Upper lobe of right lung (tissue), 1 donor: ENCODE measurements at regions not wholly inside any gene's neighbourhood (a gene's known extent, or its start where the extent isn't known, plus 50 kb on each side); places are given as distances from the start of the nearest gene placed in this dataset.
A peak's percentile ranks its signal among the peaks of the same experiment; 100 is the strongest.

Source experiments
- ATAC-seq: fragments of 200-7000 bp; cut with Tn5 transposase; one replicate; pipeline ENCODE4 v1.9.1; 2020; ENCODE audit warnings: mild to moderate bottlenecking, moderate library complexity
- DNase-seq: peaks from one replicate; pipeline ENCODE4 v3.0.0-alpha.2; 2020
- H3K27ac ChIP-seq: fragments of 200-600 bp; one replicate; pipeline ENCODE4 v1.8.0; 2022
- H3K27me3 ChIP-seq: fragments of 200-600 bp; one replicate; pipeline ENCODE4 v1.8.0; 2022; ENCODE audit warnings: mild to moderate bottlenecking
- H3K36me3 ChIP-seq: fragments of 200-600 bp; one replicate; pipeline ENCODE4 v1.8.0; 2022
- H3K4me1 ChIP-seq: fragments of 200-600 bp; one replicate; pipeline ENCODE4 v1.8.0; 2022
- H3K4me3 ChIP-seq: fragments of 200-600 bp; one replicate; pipeline ENCODE4 v1.8.0; 2022; ENCODE audit warnings: mild to moderate bottlenecking
- H3K9me3 ChIP-seq: fragments of 200-600 bp; one replicate; pipeline ENCODE4 v1.8.0; 2022
- intact Hi-C: fragments of 100-400 bp; cut with DNase I; formaldehyde crosslinking; loops from one replicate; pipeline ENCODE4 v1.11.0; 2022
- TF ChIP-seq, protein P1 (sequence below): fragments of 200-600 bp; IDR thresholded peaks from one replicate; pipeline ENCODE4 v1.8.0; 2022; ENCODE audit warnings: antibody characterized with exemption
- donor health status: DM: no; HTN: yes; CAD: no; lungs with severe emphysema.

GRCh38 chr2:67213677-67214402 is 183.3 kb upstream of the ETAA1 start:
- Histone ChIP-seq H3K9me3 (no peaks in the 10 kb centered on the region), H3K27me3 (no peaks in the 10 kb centered on the region), H3K27ac (no peak overlapping the region), H3K4me1 (no peaks in the 10 kb centered on the region), H3K4me3 (no peak overlapping the region), H3K36me3 (no peaks in the 10 kb centered on the region)
- intact Hi-C loops: no loop called here
- TF ChIP-seq, protein P1, sequence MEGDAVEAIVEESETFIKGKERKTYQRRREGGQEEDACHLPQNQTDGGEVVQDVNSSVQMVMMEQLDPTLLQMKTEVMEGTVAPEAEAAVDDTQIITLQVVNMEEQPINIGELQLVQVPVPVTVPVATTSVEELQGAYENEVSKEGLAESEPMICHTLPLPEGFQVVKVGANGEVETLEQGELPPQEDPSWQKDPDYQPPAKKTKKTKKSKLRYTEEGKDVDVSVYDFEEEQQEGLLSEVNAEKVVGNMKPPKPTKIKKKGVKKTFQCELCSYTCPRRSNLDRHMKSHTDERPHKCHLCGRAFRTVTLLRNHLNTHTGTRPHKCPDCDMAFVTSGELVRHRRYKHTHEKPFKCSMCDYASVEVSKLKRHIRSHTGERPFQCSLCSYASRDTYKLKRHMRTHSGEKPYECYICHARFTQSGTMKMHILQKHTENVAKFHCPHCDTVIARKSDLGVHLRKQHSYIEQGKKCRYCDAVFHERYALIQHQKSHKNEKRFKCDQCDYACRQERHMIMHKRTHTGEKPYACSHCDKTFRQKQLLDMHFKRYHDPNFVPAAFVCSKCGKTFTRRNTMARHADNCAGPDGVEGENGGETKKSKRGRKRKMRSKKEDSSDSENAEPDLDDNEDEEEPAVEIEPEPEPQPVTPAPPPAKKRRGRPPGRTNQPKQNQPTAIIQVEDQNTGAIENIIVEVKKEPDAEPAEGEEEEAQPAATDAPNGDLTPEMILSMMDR: no peak
- DNase-seq (no peak), ATAC-seq (peak; percentile 34)

- Histone ChIP-seq H3K36me3 (no peaks in the 10 kb centered on the region), H3K9me3 (no peaks in the 10 kb centered on the region), H3K4me1 (no peaks in the 10 kb centered on the region), H3K4me3 (no peak overlapping the region), H3K27ac (no peak overlapping the region), H3K27me3 (no peaks in the 10 kb centered on the region)
- TF ChIP-seq, protein P1: no peak
- DNase-seq: no peak
- peak; percentile 14 for ATAC-seq
- intact Hi-C loops: no loop called here
These were observed 182.4 kb upstream of the ETAA1 start for GRCh38 chr2:67214585-67215185.

GRCh38 chr2:67215214-67216055 is 181.7 kb upstream of the ETAA1 start:
- DNase-seq: peak; percentile 77
- Histone ChIP-seq H3K4me1 (no peaks in the 10 kb centered on the region), H3K36me3 (no peaks in the 10 kb centered on the region), H3K9me3 (no peaks in the 10 kb centered on the region), H3K27me3 (no peaks in the 10 kb centered on the region), H3K27ac (no peak overlapping the region), H3K4me3 (no peak overlapping the region)
- peak; percentile 87 for ATAC-seq
- TF ChIP-seq, protein P1: peak; percentile 53
- intact Hi-C loops: no loop called here

GRCh38 chr2:67216103-67216502 is 181.0 kb upstream of the ETAA1 start:
- ATAC-seq: no peak
- Histone ChIP-seq H3K9me3 (no peaks in the 10 kb centered on the region), H3K36me3 (no peaks in the 10 kb centered on the region), H3K27me3 (no peaks in the 10 kb centered on the region), H3K4me1 (no peaks in the 10 kb centered on the region), H3K4me3 (no peak overlapping the region), H3K27ac (no peak overlapping the region)
- DNase-seq: no peak
- TF ChIP-seq, protein P1: no peak
- intact Hi-C loops: no loop called here

GRCh38 chr2:67216881-67217280 is 180.3 kb upstream of the ETAA1 start:
- H3K9me3 ChIP-seq: no peaks in the 10 kb centered on the region
- intact Hi-C loops: no loop called here
- no peak overlapping the region for H3K4me3 ChIP-seq

More at GRCh38 chr2:67216881-67217280, 180.3 kb upstream of the ETAA1 start:
- H3K27me3 ChIP-seq: no peaks in the 10 kb centered on the region
- H3K27ac ChIP-seq: no peak overlapping the region
- no peak for DNase-seq
- H3K4me1 ChIP-seq: no peaks in the 10 kb centered on the region
- ATAC-seq: no peak
- TF ChIP-seq, protein P1: no peak
- no peaks in the 10 kb centered on the region for H3K36me3 ChIP-seq
